ENCODE measurements at regions not wholly inside any gene's neighbourhood (a gene's known extent, or its start where the extent isn't known, plus 50 kb on each side); places are given as distances from the start of the nearest gene placed in this dataset.

DNA sequence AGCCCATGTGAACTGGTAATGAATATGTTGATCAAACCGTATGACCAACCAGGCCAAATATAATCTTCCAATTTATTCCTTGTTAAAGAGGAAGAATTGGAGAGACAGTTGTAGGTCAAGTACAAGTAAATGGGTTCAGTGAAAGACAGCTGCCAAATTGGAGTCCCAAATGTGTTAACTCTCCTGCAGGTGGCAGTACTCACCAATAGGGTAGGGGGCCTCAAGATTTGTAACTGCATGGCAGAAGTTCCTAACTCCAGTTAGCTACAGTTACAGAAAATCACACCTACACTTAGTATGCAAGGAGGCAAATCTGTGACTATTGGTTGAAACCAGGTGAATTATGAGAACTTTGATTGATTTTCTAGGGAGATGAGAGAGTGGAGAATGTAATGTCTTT, 278.0 kb downstream of the ZBBX start:
- H3K4me2 ChIP-seq (replicated peaks; ENCODE audit: low read depth, low read length, poor library complexity, severe bottlenecking): no peak overlapping the region
- Mint-ChIP-seq H3K27ac (no peak overlapping the region), H3K9me3 (ENCODE audit: insufficient read depth) (no peaks in the 10 kb centered on the region), H3K4me3 (no peak overlapping the region), H3K27me3 (no peaks in the 10 kb centered on the region), H3K4me1 (no peaks in the 10 kb centered on the region)
- H2AFZ ChIP-seq (ENCODE audit: insufficient read depth, low read depth, low read length, poor library complexity, severe bottlenecking): no peak overlapping the region
- no peaks in the 10 kb centered on the region for H3K36me3 ChIP-seq (replicated peaks in 1 of 2; ENCODE audit: control extremely low read depth in 1 of 2, control insufficient read depth in 1 of 2, extremely low read depth in 1 of 2, insufficient read depth in 2 of 2, low read length in 1 of 2)
- H3K4me1 ChIP-seq (ENCODE audit: control insufficient read depth in 2 of 2, insufficient read depth in 2 of 2, low read length in 2 of 2): no peaks in the 10 kb centered on the region
- TF ChIP-seq, protein P1, sequence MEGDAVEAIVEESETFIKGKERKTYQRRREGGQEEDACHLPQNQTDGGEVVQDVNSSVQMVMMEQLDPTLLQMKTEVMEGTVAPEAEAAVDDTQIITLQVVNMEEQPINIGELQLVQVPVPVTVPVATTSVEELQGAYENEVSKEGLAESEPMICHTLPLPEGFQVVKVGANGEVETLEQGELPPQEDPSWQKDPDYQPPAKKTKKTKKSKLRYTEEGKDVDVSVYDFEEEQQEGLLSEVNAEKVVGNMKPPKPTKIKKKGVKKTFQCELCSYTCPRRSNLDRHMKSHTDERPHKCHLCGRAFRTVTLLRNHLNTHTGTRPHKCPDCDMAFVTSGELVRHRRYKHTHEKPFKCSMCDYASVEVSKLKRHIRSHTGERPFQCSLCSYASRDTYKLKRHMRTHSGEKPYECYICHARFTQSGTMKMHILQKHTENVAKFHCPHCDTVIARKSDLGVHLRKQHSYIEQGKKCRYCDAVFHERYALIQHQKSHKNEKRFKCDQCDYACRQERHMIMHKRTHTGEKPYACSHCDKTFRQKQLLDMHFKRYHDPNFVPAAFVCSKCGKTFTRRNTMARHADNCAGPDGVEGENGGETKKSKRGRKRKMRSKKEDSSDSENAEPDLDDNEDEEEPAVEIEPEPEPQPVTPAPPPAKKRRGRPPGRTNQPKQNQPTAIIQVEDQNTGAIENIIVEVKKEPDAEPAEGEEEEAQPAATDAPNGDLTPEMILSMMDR (IDR thresholded peaks at IDR 0.05): no peak
- TF ChIP-seq EZH2 (IDR thresholded peaks at IDR 0.05; ENCODE audit: borderline replicate concordance, insufficient read depth, low read depth, low read length, poor library complexity, severe bottlenecking): no peak
- H3K4me3 ChIP-seq (ENCODE audit: control extremely low read depth in 1 of 5, extremely low read depth in 1 of 5, insufficient read depth in 1 of 5, low read depth in 2 of 5, low read length in 4 of 5): no peak overlapping the region
- H3K79me2 ChIP-seq (ENCODE audit: control insufficient read depth, insufficient read depth, low read length): no peaks in the 10 kb centered on the region
- no peaks in the 10 kb centered on the region for H3K27me3 ChIP-seq (replicated peaks in 1 of 4; ENCODE audit: control extremely low read depth in 1 of 4, control insufficient read depth in 3 of 4, insufficient read depth in 4 of 4, low read length in 3 of 4)
- H3K27ac ChIP-seq (ENCODE audit: low read length in 2 of 2): no peak overlapping the region
- DNase-seq: no peak
- POLR2A ChIA-PET: no interaction called here
- intact Hi-C loops (cut with micrococcal nuclease): no loop called here
- ATAC-seq (ENCODE audit: low read depth): no peak
- no peaks in the 10 kb centered on the region for H3K9me3 ChIP-seq (ENCODE audit: control extremely low read depth in 1 of 3, control insufficient read depth in 2 of 3, insufficient read depth in 1 of 3, low read length in 2 of 3)
- CTCF ChIA-PET: interaction anchor here (1.4 kb wide), 1 partner anchor 780 kb away, joined by 3 read pairs; no protein-coding TSS in a partner anchor
- H3K9ac ChIP-seq (ENCODE audit: low read length): no peak overlapping the region
- H4K20me1 ChIP-seq (ENCODE audit: control insufficient read depth, insufficient read depth, low read length, poor library complexity, severe bottlenecking): no peaks in the 10 kb centered on the region
- WGBS (ENCODE audit: insufficient coverage): no CpG with 5 or more reads among the region's 1 CpG

DNA sequence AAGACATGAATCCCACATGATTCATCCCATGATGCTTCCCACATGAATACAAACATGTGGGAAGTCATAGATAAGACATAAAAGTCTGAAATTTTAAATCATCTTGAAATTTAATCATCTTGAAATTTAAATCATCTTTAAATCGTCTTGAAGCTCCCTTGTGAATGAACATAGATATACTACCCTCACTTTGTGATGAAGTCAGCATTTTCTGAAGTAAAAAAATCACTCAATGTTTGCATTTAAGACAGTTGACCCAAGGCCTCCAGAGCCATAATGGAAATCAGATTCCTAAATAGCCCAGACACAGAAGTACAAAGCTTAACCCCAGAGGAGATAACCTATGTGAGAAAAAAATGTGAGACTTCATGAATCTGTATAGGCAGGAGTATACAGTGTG, 279.4 kb downstream of the ZBBX start:
- Histone ChIP-seq H3K9ac (ENCODE audit: low read length) (no peak overlapping the region), H3K36me3 (replicated peaks in 1 of 2; ENCODE audit: control extremely low read depth in 1 of 2, control insufficient read depth in 1 of 2, extremely low read depth in 1 of 2, insufficient read depth in 2 of 2, low read length in 1 of 2) (no peaks in the 10 kb centered on the region), H3K9me3 (ENCODE audit: control extremely low read depth in 1 of 3, control insufficient read depth in 2 of 3, insufficient read depth in 1 of 3, low read length in 2 of 3) (no peaks in the 10 kb centered on the region), H3K4me1 (ENCODE audit: control insufficient read depth in 2 of 2, insufficient read depth in 2 of 2, low read length in 2 of 2) (no peaks in the 10 kb centered on the region), H3K4me2 (replicated peaks; ENCODE audit: low read depth, low read length, poor library complexity, severe bottlenecking) (no peak overlapping the region), H3K27me3 (replicated peaks in 1 of 4; ENCODE audit: control extremely low read depth in 1 of 4, control insufficient read depth in 3 of 4, insufficient read depth in 4 of 4, low read length in 3 of 4) (no peaks in the 10 kb centered on the region), H3K4me3 (ENCODE audit: control extremely low read depth in 1 of 5, extremely low read depth in 1 of 5, insufficient read depth in 1 of 5, low read depth in 2 of 5, low read length in 4 of 5) (no peak overlapping the region), H3K27ac (ENCODE audit: low read length in 2 of 2) (no peak overlapping the region), H4K20me1 (ENCODE audit: control insufficient read depth, insufficient read depth, low read length, poor library complexity, severe bottlenecking) (no peaks in the 10 kb centered on the region), H3K79me2 (ENCODE audit: control insufficient read depth, insufficient read depth, low read length) (no peaks in the 10 kb centered on the region), H2AFZ (ENCODE audit: insufficient read depth, low read depth, low read length, poor library complexity, severe bottlenecking) (no peak overlapping the region)
- Mint-ChIP-seq H3K4me1 (no peaks in the 10 kb centered on the region), H3K27ac (no peak overlapping the region), H3K27me3 (no peaks in the 10 kb centered on the region), H3K4me3 (no peak overlapping the region), H3K9me3 (ENCODE audit: insufficient read depth) (no peaks in the 10 kb centered on the region)
- intact Hi-C loops (cut with micrococcal nuclease): no loop called here
- TF ChIP-seq EZH2 (IDR thresholded peaks at IDR 0.05; ENCODE audit: borderline replicate concordance, insufficient read depth, low read depth, low read length, poor library complexity, severe bottlenecking): no peak
- TF ChIP-seq, protein P1 (IDR thresholded peaks at IDR 0.05): no peak
- ATAC-seq (ENCODE audit: low read depth): no peak
- ChIA-PET CTCF (no interaction called here), POLR2A (no interaction called here)
- DNase-seq: no peak
- WGBS (ENCODE audit: insufficient coverage): no CpG with 5 or more reads among the region's 1 CpG
